ENCODE measurements at regions not wholly inside any gene's neighbourhood (a gene's known extent, or its start where the extent isn't known, plus 50 kb on each side); places are given as distances from the start of the nearest gene placed in this dataset.

GRCh38 chr1:234684856-234685255 lies 74.9 kb upstream of the IRF2BP2 start:
- POLR2A ChIA-PET = no interaction called here
- Histone ChIP-seq H3K9ac (no peak overlapping the region), H3K9me3 (peaks cover 11% of the 10 kb centered on the region), H3K36me3 (replicated peaks in 1 of 2; ENCODE audit: control insufficient read depth in 1 of 2, insufficient read depth in 2 of 2, low read length in 1 of 2) (no peaks in the 10 kb centered on the region), H3K9me2 (no peaks in the 10 kb centered on the region), H3K79me2 (ENCODE audit: insufficient read depth) (no peaks in the 10 kb centered on the region), H3K4me2 (no peak overlapping the region), H2AFZ (ENCODE audit: low read depth) (no peak overlapping the region), H3K27me3 (ENCODE audit: insufficient read depth) (no peaks in the 10 kb centered on the region), H3K27ac (ENCODE audit: low read depth in 2 of 2, low read length in 1 of 2) (no peak overlapping the region), H4K20me1 (ENCODE audit: insufficient read depth) (no peaks in the 10 kb centered on the region), H3F3A (replicated peaks; ENCODE audit: insufficient read depth) (no peaks in the 10 kb centered on the region), H3K4me3 (ENCODE audit: low read depth in 2 of 2, low read length in 1 of 2) (no peak overlapping the region), H3K4me1 (ENCODE audit: control insufficient read depth in 1 of 2, insufficient read depth in 2 of 2, low read depth in 1 of 2, low read length in 1 of 2) (no peaks in the 10 kb centered on the region)
- WGBS (ENCODE audit: low lambda C conversion rate) = 94% methylated on average over 2 of the region's 2 CpGs
- DNase-seq = no peak
- CTCF ChIA-PET = no interaction called here
- no peak for TF ChIP-seq RAD21 (IDR thresholded peaks at IDR 0.05; ENCODE audit: low read length)
- TF ChIP-seq REST (IDR thresholded peaks at IDR 0.05; ENCODE audit: low read depth, low read length) = no peak
- no peak for TF ChIP-seq NRF1 (IDR thresholded peaks at IDR 0.05; ENCODE audit: low read depth, low read length)
- TF ChIP-seq GABPA (IDR thresholded peaks at IDR 0.05; ENCODE audit: low read depth) = no peak
- TF ChIP-seq ZBTB33 (IDR thresholded peaks at IDR 0.05; ENCODE audit: borderline replicate concordance, low read depth) = no peak
- TF ChIP-seq RCOR1 (IDR thresholded peaks at IDR 0.05; ENCODE audit: low read length) = no peak
- TF ChIP-seq, protein P1, sequence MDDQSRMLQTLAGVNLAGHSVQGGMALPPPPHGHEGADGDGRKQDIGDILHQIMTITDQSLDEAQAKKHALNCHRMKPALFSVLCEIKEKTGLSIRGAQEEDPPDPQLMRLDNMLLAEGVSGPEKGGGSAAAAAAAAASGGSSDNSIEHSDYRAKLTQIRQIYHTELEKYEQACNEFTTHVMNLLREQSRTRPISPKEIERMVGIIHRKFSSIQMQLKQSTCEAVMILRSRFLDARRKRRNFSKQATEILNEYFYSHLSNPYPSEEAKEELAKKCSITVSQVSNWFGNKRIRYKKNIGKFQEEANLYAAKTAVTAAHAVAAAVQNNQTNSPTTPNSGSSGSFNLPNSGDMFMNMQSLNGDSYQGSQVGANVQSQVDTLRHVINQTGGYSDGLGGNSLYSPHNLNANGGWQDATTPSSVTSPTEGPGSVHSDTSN (IDR thresholded peaks at IDR 0.05) = no peak
- no peak for TF ChIP-seq MXI1 (IDR thresholded peaks at IDR 0.05; ENCODE audit: low read depth, low read length)
- TF ChIP-seq EP300 (IDR thresholded peaks at IDR 0.05; ENCODE audit: borderline replicate concordance in 1 of 2, low read depth in 1 of 2, low read length in 1 of 2) = no peak
- no peak for TF ChIP-seq JUND (IDR thresholded peaks at IDR 0.05)
- no peak for TF ChIP-seq TCF12 (IDR thresholded peaks at IDR 0.05)
- no peak for TF ChIP-seq NFIC (IDR thresholded peaks at IDR 0.05; ENCODE audit: borderline replicate concordance)
- TF ChIP-seq, protein P2, sequence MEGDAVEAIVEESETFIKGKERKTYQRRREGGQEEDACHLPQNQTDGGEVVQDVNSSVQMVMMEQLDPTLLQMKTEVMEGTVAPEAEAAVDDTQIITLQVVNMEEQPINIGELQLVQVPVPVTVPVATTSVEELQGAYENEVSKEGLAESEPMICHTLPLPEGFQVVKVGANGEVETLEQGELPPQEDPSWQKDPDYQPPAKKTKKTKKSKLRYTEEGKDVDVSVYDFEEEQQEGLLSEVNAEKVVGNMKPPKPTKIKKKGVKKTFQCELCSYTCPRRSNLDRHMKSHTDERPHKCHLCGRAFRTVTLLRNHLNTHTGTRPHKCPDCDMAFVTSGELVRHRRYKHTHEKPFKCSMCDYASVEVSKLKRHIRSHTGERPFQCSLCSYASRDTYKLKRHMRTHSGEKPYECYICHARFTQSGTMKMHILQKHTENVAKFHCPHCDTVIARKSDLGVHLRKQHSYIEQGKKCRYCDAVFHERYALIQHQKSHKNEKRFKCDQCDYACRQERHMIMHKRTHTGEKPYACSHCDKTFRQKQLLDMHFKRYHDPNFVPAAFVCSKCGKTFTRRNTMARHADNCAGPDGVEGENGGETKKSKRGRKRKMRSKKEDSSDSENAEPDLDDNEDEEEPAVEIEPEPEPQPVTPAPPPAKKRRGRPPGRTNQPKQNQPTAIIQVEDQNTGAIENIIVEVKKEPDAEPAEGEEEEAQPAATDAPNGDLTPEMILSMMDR (IDR thresholded peaks at IDR 0.05) = no peak
- TF ChIP-seq, protein P3, sequence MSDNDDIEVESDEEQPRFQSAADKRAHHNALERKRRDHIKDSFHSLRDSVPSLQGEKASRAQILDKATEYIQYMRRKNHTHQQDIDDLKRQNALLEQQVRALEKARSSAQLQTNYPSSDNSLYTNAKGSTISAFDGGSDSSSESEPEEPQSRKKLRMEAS (IDR thresholded peaks at IDR 0.05; ENCODE audit: low read depth) = no peak
- TF ChIP-seq RFX5 (IDR thresholded peaks at IDR 0.05; ENCODE audit: low read length) = no peak
- TF ChIP-seq ELF1 (IDR thresholded peaks at IDR 0.05) = no peak
- no peak for TF ChIP-seq YY1 (IDR thresholded peaks at IDR 0.05; ENCODE audit: low read depth)
- TF ChIP-seq TEAD4 (IDR thresholded peaks at IDR 0.05; ENCODE audit: borderline replicate concordance, insufficient read depth) = no peak

Measured in SK-N-SH (cell line).